ENCODE measurements at regions not wholly inside any gene's neighbourhood (a gene's known extent, or its start where the extent isn't known, plus 50 kb on each side); places are given as distances from the start of the nearest gene placed in this dataset.

GRCh38 chr15:47857776-47858167 is 140.5 kb downstream of the SEMA6D start:
- Histone ChIP-seq H3K79me2 (ENCODE audit: insufficient read depth, low read length) (no peaks in the 10 kb centered on the region), H3K4me2 (ENCODE audit: low read depth, low read length, poor library complexity, severe bottlenecking) (no peak overlapping the region), H3K27ac (ENCODE audit: low read depth, low read length) (no peak overlapping the region), H3K36me3 (ENCODE audit: low read length) (no peaks in the 10 kb centered on the region), H3F3A (ENCODE audit: insufficient read depth) (no peaks in the 10 kb centered on the region), H2AFZ (ENCODE audit: low read depth, low read length, severe bottlenecking) (no peak overlapping the region), H4K20me1 (ENCODE audit: low read depth, low read length) (no peaks in the 10 kb centered on the region), H3K27me3 (ENCODE audit: low read length) (no peaks in the 10 kb centered on the region), H3K9ac (ENCODE audit: low read length) (no peak overlapping the region), H3K4me3 (ENCODE audit: insufficient read depth, low read length, poor library complexity, severe bottlenecking) (no peak overlapping the region), H3K9me2 (replicated peaks; ENCODE audit: insufficient read depth, low read length) (no peaks in the 10 kb centered on the region), H3K9me3 (ENCODE audit: insufficient read depth, low read length) (no peaks in the 10 kb centered on the region)
- no peak for TF ChIP-seq EZH2phosphoT487 (conservative IDR thresholded peaks at IDR 0.05; ENCODE audit: low read length)
- no peak for TF ChIP-seq CTCF (IDR thresholded peaks at IDR 0.05; ENCODE audit: insufficient read depth, low read length, poor library complexity, severe bottlenecking)

- H3K79me2 ChIP-seq (ENCODE audit: insufficient read depth, low read length): no peaks in the 10 kb centered on the region
- no peak overlapping the region for H3K4me3 ChIP-seq (ENCODE audit: insufficient read depth, low read length, poor library complexity, severe bottlenecking)
- H3K27ac ChIP-seq (ENCODE audit: low read depth, low read length): no peak overlapping the region
- no peaks in the 10 kb centered on the region for H3K9me3 ChIP-seq (ENCODE audit: insufficient read depth, low read length)
- TF ChIP-seq CTCF (IDR thresholded peaks at IDR 0.05; ENCODE audit: insufficient read depth, low read length, poor library complexity, severe bottlenecking): no peak
- TF ChIP-seq EZH2phosphoT487 (conservative IDR thresholded peaks at IDR 0.05; ENCODE audit: low read length): no peak
- no peaks in the 10 kb centered on the region for H4K20me1 ChIP-seq (ENCODE audit: low read depth, low read length)
- H3K36me3 ChIP-seq (ENCODE audit: low read length): no peaks in the 10 kb centered on the region
- H3K4me2 ChIP-seq (ENCODE audit: low read depth, low read length, poor library complexity, severe bottlenecking): no peak overlapping the region
- no peaks in the 10 kb centered on the region for H3K9me2 ChIP-seq (replicated peaks; ENCODE audit: insufficient read depth, low read length)
- H2AFZ ChIP-seq (ENCODE audit: low read depth, low read length, severe bottlenecking): no peak overlapping the region
- H3K27me3 ChIP-seq (ENCODE audit: low read length): no peaks in the 10 kb centered on the region
- no peaks in the 10 kb centered on the region for H3F3A ChIP-seq (ENCODE audit: insufficient read depth)
- no peak overlapping the region for H3K9ac ChIP-seq (ENCODE audit: low read length)
Observed at GRCh38 chr15:47861111-47861903, 144.0 kb downstream of the SEMA6D start.

DNA sequence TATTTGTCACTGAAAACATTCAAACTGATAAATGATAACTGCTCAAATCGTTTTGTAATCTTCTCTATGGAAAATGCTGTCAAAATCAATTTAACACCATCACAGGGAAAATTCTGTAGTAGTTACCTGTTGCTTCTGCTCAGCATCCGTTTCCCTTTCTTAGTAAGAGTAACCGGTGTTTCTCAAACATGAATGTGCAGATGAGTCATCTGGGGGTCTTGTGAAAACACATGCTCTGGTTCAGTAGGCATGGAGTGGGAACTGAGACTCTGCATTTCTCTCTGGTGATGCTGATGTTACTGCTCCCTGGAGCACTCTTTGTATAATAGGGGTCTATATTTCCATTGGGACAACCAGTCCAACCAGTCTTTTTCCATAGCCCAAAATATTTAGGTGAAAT is 145.1 kb downstream of the SEMA6D start:
- Histone ChIP-seq H3K27me3 (ENCODE audit: low read length) (no peaks in the 10 kb centered on the region), H3K36me3 (ENCODE audit: low read length) (no peaks in the 10 kb centered on the region), H3F3A (ENCODE audit: insufficient read depth) (no peaks in the 10 kb centered on the region), H3K79me2 (ENCODE audit: insufficient read depth, low read length) (no peaks in the 10 kb centered on the region), H3K9me2 (replicated peaks; ENCODE audit: insufficient read depth, low read length) (no peaks in the 10 kb centered on the region), H3K9me3 (ENCODE audit: insufficient read depth, low read length) (no peaks in the 10 kb centered on the region), H4K20me1 (ENCODE audit: low read depth, low read length) (no peaks in the 10 kb centered on the region), H3K4me2 (ENCODE audit: low read depth, low read length, poor library complexity, severe bottlenecking) (no peak overlapping the region), H2AFZ (ENCODE audit: low read depth, low read length, severe bottlenecking) (no peak overlapping the region), H3K27ac (ENCODE audit: low read depth, low read length) (no peak overlapping the region), H3K4me3 (ENCODE audit: insufficient read depth, low read length, poor library complexity, severe bottlenecking) (no peak overlapping the region), H3K9ac (ENCODE audit: low read length) (no peak overlapping the region)
- TF ChIP-seq EZH2phosphoT487 (conservative IDR thresholded peaks at IDR 0.05; ENCODE audit: low read length) (no peak), CTCF (IDR thresholded peaks at IDR 0.05; ENCODE audit: insufficient read depth, low read length, poor library complexity, severe bottlenecking) (no peak)
